Astrocyte of the hippocampus (primary cell): ENCODE measurements at regions not wholly inside any gene's neighbourhood (a gene's known extent, or its start where the extent isn't known, plus 50 kb on each side); places are given as distances from the start of the nearest gene placed in this dataset.
A peak's percentile ranks its signal among the peaks of the same experiment; 100 is the strongest.
"Not testable (repeated sequence)": the region's sequence is repeated elsewhere in the genome, so short reads cannot be mapped to it uniquely, and the experiment has no call there.

Experiments used
- DNase-seq: peaks from one replicate; pipeline ENCODE4 v3.0.0; 2011; ENCODE audit warnings: low read depth, low spot score

- DNase-seq: no peak
These were observed 69.7 kb downstream of the RPS6KA4 start for GRCh38 chr11:64428693-64429092.

- no peak for DNase-seq
These were observed 71.0 kb downstream of the RPS6KA4 start for GRCh38 chr11:64429970-64430369.

- no peak for DNase-seq
These were observed 71.7 kb downstream of the RPS6KA4 start for GRCh38 chr11:64430645-64431044.

GRCh38 chr11:64436000-64436399, 77.0 kb downstream of the RPS6KA4 start:
- DNase-seq: no peak

- DNase-seq: no peak
These were observed 78.5 kb downstream of the RPS6KA4 start for GRCh38 chr11:64437426-64437825.

GRCh38 chr11:64438986-64439771, 80.2 kb downstream of the RPS6KA4 start:
- no peak for DNase-seq

GRCh38 chr11:64439772-64440491, 81.0 kb downstream of the RPS6KA4 start:
- not testable (repeated sequence) for DNase-seq

GRCh38 chr11:64441127-64441526, 82.2 kb downstream of the RPS6KA4 start:
- no peak for DNase-seq

GRCh38 chr11:64443001-64443400, 84.0 kb downstream of the RPS6KA4 start:
- DNase-seq: no peak

- peak; percentile 11 for DNase-seq
These were observed 86.0 kb downstream of the RPS6KA4 start for GRCh38 chr11:64444838-64445441.

GRCh38 chr11:64445651-64446050, 86.7 kb downstream of the RPS6KA4 start:
- no peak for DNase-seq

- DNase-seq: peak; percentile 58
These were observed 89.1 kb downstream of the RPS6KA4 start for GRCh38 chr11:64447831-64448598.

- DNase-seq: peak; percentile 86
These were observed 89.8 kb downstream of the RPS6KA4 start for GRCh38 chr11:64448599-64449380.

GRCh38 chr11:64449381-64450167, 90.6 kb downstream of the RPS6KA4 start:
- DNase-seq: peak; percentile 79

GRCh38 chr11:64450168-64450560, 91.2 kb downstream of the RPS6KA4 start:
- DNase-seq: no peak

- DNase-seq: no peak
These were observed 92.9 kb downstream of the RPS6KA4 start for GRCh38 chr11:64451856-64452255.

- no peak for DNase-seq
These were observed 94.5 kb downstream of the RPS6KA4 start for GRCh38 chr11:64453466-64453865.

- DNase-seq: no peak
These were observed 96.7 kb downstream of the RPS6KA4 start for GRCh38 chr11:64455456-64456261.
